Stomach (tissue), 4 donors: ENCODE measurements at regions not wholly inside any gene's neighbourhood (a gene's known extent, or its start where the extent isn't known, plus 50 kb on each side); places are given as distances from the start of the nearest gene placed in this dataset.

ENCODE experiments used
- CTCF ChIP-seq, 7 experiments: fragments of 450-650 bp in 4 of 7; fragments of 200-600 bp in 3 of 7; sonication (generic) in 3 of 7; IDR thresholded peaks; one replicate each; pipeline ENCODE4 v1.5.1; 2016 to 2019; ENCODE audit warnings: antibody characterized with exemption in 7 of 7, control low read depth in 2 of 7, mild to moderate bottlenecking in 1 of 7
- POLR2AphosphoS5 ChIP-seq, 3 donors: sonication (generic); formaldehyde crosslinking; IDR thresholded peaks; one replicate each; pipeline ENCODE4 v1.6.1; 2016; ENCODE audit warnings: antibody characterized with exemption in 3 of 3

GRCh38 chr3:187458383-187458782 is 90.2 kb downstream of the RTP4 start:
- no peak for TF ChIP-seq POLR2AphosphoS5 (IDR thresholded peaks at IDR 0.05)
- no peak for TF ChIP-seq CTCF (IDR thresholded peaks at IDR 0.05)
